Loucy (cell line): ENCODE measurements at regions not wholly inside any gene's neighbourhood (a gene's known extent, or its start where the extent isn't known, plus 50 kb on each side); places are given as distances from the start of the nearest gene placed in this dataset.

ENCODE experiments used
- CTCF ChIP-seq: fragments of 200-600 bp; sonication (generic); conservative IDR thresholded peaks from 2 replicates; pipeline ENCODE4 v1.5.1; 2014; ENCODE audit warnings: mild to moderate bottlenecking, antibody characterized with exemption, low read length
- EZH2phosphoT487 ChIP-seq: fragments of 200-600 bp; IDR thresholded peaks from 2 replicates; pipeline ENCODE4 v1.6.1; 2018; ENCODE audit warnings: antibody characterized with exemption, mild to moderate bottlenecking, moderate library complexity, borderline replicate concordance

- no peak for TF ChIP-seq CTCF
- no peak for TF ChIP-seq EZH2phosphoT487
Observed at GRCh38 chr3:104788807-104789206, 577.9 kb upstream of the ALCAM start.
